ENCODE measurements at regions not wholly inside any gene's neighbourhood (a gene's known extent, or its start where the extent isn't known, plus 50 kb on each side); places are given as distances from the start of the nearest gene placed in this dataset.

GRCh38 chr4:38489924-38490639, 173.9 kb upstream of the KLF3 start:
- peak in 5 of 6 experiments; percentile 3 to 59 (median 32) for DNase-seq

GRCh38 chr4:38490753-38491446, 173.1 kb upstream of the KLF3 start:
- no peak for DNase-seq

- DNase-seq: no peak
Observed at GRCh38 chr4:38491854-38492478, 172.0 kb upstream of the KLF3 start.

GRCh38 chr4:38493066-38493465, 170.9 kb upstream of the KLF3 start:
- DNase-seq: no peak

GRCh38 chr4:38495446-38495845, 168.6 kb upstream of the KLF3 start:
- no peak for DNase-seq

GRCh38 chr4:38497121-38497520, 166.9 kb upstream of the KLF3 start:
- DNase-seq: no peak

GRCh38 chr4:38499101-38499500, 164.9 kb upstream of the KLF3 start:
- no peak for DNase-seq

- no peak for DNase-seq
Observed at GRCh38 chr4:38500433-38500832, 163.6 kb upstream of the KLF3 start.

GRCh38 chr4:38501698-38502097, 162.3 kb upstream of the KLF3 start:
- DNase-seq: no peak

GRCh38 chr4:38503689-38504395, 160.2 kb upstream of the KLF3 start:
- no peak for DNase-seq

- no peak for DNase-seq
Observed at GRCh38 chr4:38504396-38504715, 159.6 kb upstream of the KLF3 start.

- DNase-seq: peak in 5 of 6 experiments; percentile 19 to 83 (median 76)
Observed at GRCh38 chr4:38509551-38509950, 154.4 kb upstream of the KLF3 start.

GRCh38 chr4:38510201-38510600, 153.8 kb upstream of the KLF3 start:
- no peak for DNase-seq

- no peak for DNase-seq
Observed at GRCh38 chr4:38511702-38512101, 152.3 kb upstream of the KLF3 start.

GRCh38 chr4:38512840-38513239, 151.2 kb upstream of the KLF3 start:
- no peak for DNase-seq

- peak in 2 of 6 experiments; percentile 13 to 19 for DNase-seq
Observed at GRCh38 chr4:38514465-38515146, 149.4 kb upstream of the KLF3 start.

GRCh38 chr4:38516190-38516589, 147.8 kb upstream of the KLF3 start:
- DNase-seq: no peak

- DNase-seq: no peak
Observed at GRCh38 chr4:38519666-38520065, 144.3 kb upstream of the KLF3 start.

- no peak for DNase-seq
Observed at GRCh38 chr4:38523054-38523453, 140.9 kb upstream of the KLF3 start.

- DNase-seq: no peak
Observed at GRCh38 chr4:38523524-38524448, 140.2 kb upstream of the KLF3 start.

GRCh38 chr4:38526412-38526811, 137.6 kb upstream of the KLF3 start:
- no peak for DNase-seq
